Cardiac muscle cell (in vitro differentiated cells and primary cell): ENCODE measurements at regions not wholly inside any gene's neighbourhood (a gene's known extent, or its start where the extent isn't known, plus 50 kb on each side); places are given as distances from the start of the nearest gene placed in this dataset.

ENCODE experiments used
- DNase-seq, 2 donors: peaks; one replicate each; pipeline versions ENCODE4 v3.0.0 to v3.0.0-alpha.2; 2010 to 2017; ENCODE audit warnings: low read depth in 1 of 2, low spot score in 1 of 2
- H3K27ac ChIP-seq: fragments of 200-600 bp; sonication (generic); 2 replicates; pipeline ENCODE4 v1.5.1; 2016
- H3K27me3 ChIP-seq: fragments of 200-600 bp; sonication (generic); 2 replicates; pipeline ENCODE4 v1.6.0; 2016; ENCODE audit warnings: control low read depth
- H3K36me3 ChIP-seq: fragments of 200-600 bp; sonication (generic); 2 replicates; pipeline ENCODE4 v1.5.1; 2016; ENCODE audit warnings: control low read depth
- H3K4me1 ChIP-seq: fragments of 200-600 bp; sonication (generic); 2 replicates; pipeline ENCODE4 v1.8.1; 2017; ENCODE audit warnings: low read depth, mild to moderate bottlenecking, mixed run types
- H3K4me3 ChIP-seq: fragments of 200-600 bp; sonication (generic); 2 replicates; pipeline ENCODE4 v1.5.1; 2016; ENCODE audit warnings: mild to moderate bottlenecking
- H3K9me3 ChIP-seq: fragments of 200-600 bp; sonication (generic); 2 replicates; pipeline ENCODE4 v1.5.1; 2017; ENCODE audit warnings: low read depth, mild to moderate bottlenecking, control low read depth
- CTCF ChIP-seq: IDR thresholded peaks from 2 replicates; pipeline ENCODE4 v1.5.1; 2012; ENCODE audit warnings: low read depth, mild to moderate bottlenecking, low read length

GRCh38 chr9:75644649-75645048 is 245.8 kb upstream of the PCSK5 start:
- H3K36me3 ChIP-seq, result no peaks in the 10 kb centered on the region
- DNase-seq, result no peak
- H3K4me3 ChIP-seq, result no peak overlapping the region
- no peak overlapping the region for H3K27ac ChIP-seq
- H3K9me3 ChIP-seq, result no peaks in the 10 kb centered on the region
- no peaks in the 10 kb centered on the region for H3K27me3 ChIP-seq
- TF ChIP-seq CTCF, result no peak
- peaks cover 30% of the 10 kb centered on the region for H3K4me1 ChIP-seq

DNA sequence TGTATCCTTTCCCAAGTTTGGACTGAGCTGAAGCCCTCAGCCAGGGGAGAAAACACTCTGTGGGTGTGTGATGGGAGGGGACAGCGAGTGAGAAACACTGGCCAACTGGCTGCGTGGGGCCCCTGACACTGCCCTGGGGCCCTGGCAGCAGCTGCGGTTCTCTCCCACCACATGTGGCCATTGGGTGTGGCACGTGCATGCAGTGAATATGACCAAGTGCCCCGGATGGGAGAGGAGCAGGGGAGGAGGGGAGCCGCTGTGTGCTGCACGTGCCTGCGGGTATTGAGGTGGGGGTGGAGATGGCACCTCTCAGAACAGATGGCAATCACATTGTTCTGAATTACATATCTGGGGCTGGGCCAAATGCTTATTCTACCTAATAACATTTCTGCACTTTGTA is 242.4 kb upstream of the PCSK5 start:
- no peaks in the 10 kb centered on the region for H3K36me3 ChIP-seq
- H3K27me3 ChIP-seq, result no peaks in the 10 kb centered on the region
- H3K27ac ChIP-seq, result no peak overlapping the region
- H3K4me1 ChIP-seq, result peaks cover 15% of the 10 kb centered on the region
- H3K9me3 ChIP-seq, result peaks cover 4% of the 10 kb centered on the region
- DNase-seq, result no peak
- no peak overlapping the region for H3K4me3 ChIP-seq
- TF ChIP-seq CTCF, result no peak

DNA sequence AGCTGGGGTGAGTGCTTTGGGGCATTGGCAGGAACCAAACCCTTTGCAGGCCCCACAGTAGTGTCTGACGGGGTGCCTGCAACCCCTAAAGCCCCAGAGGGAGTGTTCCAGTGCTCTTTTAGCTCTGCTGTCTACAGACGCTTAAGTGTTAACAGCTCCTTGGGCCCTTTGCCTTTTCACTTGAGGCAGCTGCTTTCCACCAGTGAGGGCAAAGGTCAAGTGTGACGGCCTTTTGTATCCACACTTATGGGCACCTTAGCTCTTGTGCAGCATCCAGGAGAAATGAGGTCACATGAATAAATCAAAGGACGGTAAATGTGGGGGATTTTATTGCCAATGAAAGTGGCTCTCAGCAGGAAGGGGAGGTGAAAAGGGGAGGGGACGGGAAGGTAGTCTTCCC is 241.4 kb upstream of the PCSK5 start:
- H3K27me3 ChIP-seq, result no peaks in the 10 kb centered on the region
- DNase-seq, result peak in 1 of 2 donors; percentile 56
- H3K4me3 ChIP-seq, result no peak overlapping the region
- H3K27ac ChIP-seq, result peak overlapping the region; percentile 71
- peaks cover 18% of the 10 kb centered on the region for H3K4me1 ChIP-seq
- H3K9me3 ChIP-seq, result peaks cover 4% of the 10 kb centered on the region
- H3K36me3 ChIP-seq, result no peaks in the 10 kb centered on the region
- no peak for TF ChIP-seq CTCF

DNA sequence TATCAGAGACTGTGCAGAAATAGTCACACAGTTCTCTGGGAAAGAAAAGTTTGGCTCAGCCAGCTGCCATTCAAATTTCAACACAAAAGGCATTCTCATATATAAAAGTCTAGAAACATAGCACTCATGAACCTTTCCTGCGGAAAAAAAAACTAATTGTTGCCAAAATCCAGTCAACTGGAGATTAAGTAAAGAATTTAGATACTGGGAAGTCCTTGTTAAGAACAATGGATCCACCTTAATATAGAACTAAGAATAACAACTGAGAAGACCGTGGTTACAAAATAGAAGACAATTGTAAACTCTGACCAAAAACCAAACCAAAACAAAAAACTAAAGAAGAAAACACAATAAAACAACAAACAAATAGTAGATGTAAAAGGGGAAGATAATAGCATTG is 238.8 kb upstream of the PCSK5 start:
- Histone ChIP-seq H3K4me3 (no peak overlapping the region), H3K9me3 (peaks cover 4% of the 10 kb centered on the region), H3K36me3 (no peaks in the 10 kb centered on the region), H3K27me3 (no peaks in the 10 kb centered on the region), H3K4me1 (peaks cover 15% of the 10 kb centered on the region), H3K27ac (no peak overlapping the region)
- no peak for TF ChIP-seq CTCF
- no peak for DNase-seq

GRCh38 chr9:75653335-75653734 is 237.1 kb upstream of the PCSK5 start:
- Histone ChIP-seq H3K27ac (no peak overlapping the region), H3K4me3 (no peak overlapping the region), H3K9me3 (peaks cover 4% of the 10 kb centered on the region), H3K4me1 (peaks cover 15% of the 10 kb centered on the region), H3K36me3 (no peaks in the 10 kb centered on the region), H3K27me3 (no peaks in the 10 kb centered on the region)
- DNase-seq, result no peak
- no peak for TF ChIP-seq CTCF

DNA sequence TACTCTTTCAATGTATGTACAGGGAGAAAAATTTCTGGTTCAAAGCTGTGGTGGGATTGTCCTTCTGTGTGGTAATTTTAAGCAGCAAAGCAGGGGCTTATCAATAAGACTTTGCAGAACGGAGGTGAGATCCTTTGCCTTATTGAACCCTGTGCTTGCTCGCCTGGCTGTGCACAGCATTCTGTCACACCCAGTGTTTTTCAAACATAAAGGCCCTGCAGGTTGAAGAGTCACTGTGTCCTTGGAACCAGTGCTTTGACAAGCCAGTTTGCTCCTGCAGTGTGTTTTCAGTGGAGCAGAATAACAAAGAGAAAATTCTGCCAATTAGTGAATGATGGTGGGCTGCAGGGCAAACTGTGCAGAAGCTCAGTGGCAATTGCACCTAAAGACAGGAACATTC is 236.7 kb upstream of the PCSK5 start:
- Histone ChIP-seq H3K4me1 (peaks cover 13% of the 10 kb centered on the region), H3K27me3 (no peaks in the 10 kb centered on the region), H3K36me3 (no peaks in the 10 kb centered on the region), H3K27ac (no peak overlapping the region), H3K4me3 (no peak overlapping the region), H3K9me3 (peaks cover 4% of the 10 kb centered on the region)
- DNase-seq, result no peak
- TF ChIP-seq CTCF, result no peak
